ENCODE measurements at regions not wholly inside any gene's neighbourhood (a gene's known extent, or its start where the extent isn't known, plus 50 kb on each side); places are given as distances from the start of the nearest gene placed in this dataset.

DNA sequence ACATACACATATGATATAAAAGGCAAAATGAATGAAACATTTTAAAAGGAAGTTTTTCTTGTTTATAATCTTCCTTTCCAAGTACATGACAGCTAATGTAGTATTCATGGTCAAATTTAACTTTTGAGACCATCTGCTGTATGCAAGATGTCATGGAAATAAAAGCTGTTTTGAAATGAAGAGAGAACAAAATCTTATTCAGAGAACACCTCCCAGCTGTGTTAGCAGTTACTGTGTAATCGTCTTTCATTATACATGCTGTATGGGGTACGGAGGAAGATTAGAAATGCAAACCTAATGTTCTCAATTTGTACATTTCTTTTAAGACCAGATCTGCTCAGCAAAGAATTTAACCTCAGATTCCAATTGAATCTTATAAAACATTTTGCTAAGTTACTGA is 1182.3 kb downstream of the OTOL1 start:
- H3K4me3 ChIP-seq (ENCODE audit: low read length), result no peak overlapping the region
- intact Hi-C loops (cut with micrococcal nuclease), result no loop called here
- no peak overlapping the region for H3K27ac ChIP-seq (ENCODE audit: low read length)
- H3K27me3 ChIP-seq (ENCODE audit: low read length), result no peaks in the 10 kb centered on the region
- no peak overlapping the region for H3K4me2 ChIP-seq (ENCODE audit: low read length)
- H3K36me3 ChIP-seq (ENCODE audit: low read depth, low read length), result no peaks in the 10 kb centered on the region
- H3K79me2 ChIP-seq (ENCODE audit: low read length), result no peaks in the 10 kb centered on the region
- no peaks in the 10 kb centered on the region for H3F3A ChIP-seq (ENCODE audit: low read length, unreplicated experiment)
- H3K9ac ChIP-seq (ENCODE audit: low read length), result no peak overlapping the region
- H3K4me1 ChIP-seq (ENCODE audit: insufficient read depth, low read length), result no peaks in the 10 kb centered on the region
- H4K20me1 ChIP-seq (ENCODE audit: low read length), result no peaks in the 10 kb centered on the region
- DNase-seq (no peak), ATAC-seq (no peak)
- no peaks in the 10 kb centered on the region for H3K9me3 ChIP-seq (ENCODE audit: low read length)
- BruUV-seq (replicated peaks), result no TSS peak
- ChIA-PET CTCF (no interaction called here), POLR2A (ENCODE audit: unreplicated experiment) (no interaction called here)
- H2AFZ ChIP-seq (ENCODE audit: low read length), result no peak overlapping the region
- no peak for TF ChIP-seq EZH2 (IDR thresholded peaks at IDR 0.05; ENCODE audit: low read length, unreplicated experiment)
- TF ChIP-seq EZH2phosphoT487 (IDR thresholded peaks at IDR 0.05; ENCODE audit: borderline replicate concordance, low read length), result no peak
- TF ChIP-seq, protein P1, sequence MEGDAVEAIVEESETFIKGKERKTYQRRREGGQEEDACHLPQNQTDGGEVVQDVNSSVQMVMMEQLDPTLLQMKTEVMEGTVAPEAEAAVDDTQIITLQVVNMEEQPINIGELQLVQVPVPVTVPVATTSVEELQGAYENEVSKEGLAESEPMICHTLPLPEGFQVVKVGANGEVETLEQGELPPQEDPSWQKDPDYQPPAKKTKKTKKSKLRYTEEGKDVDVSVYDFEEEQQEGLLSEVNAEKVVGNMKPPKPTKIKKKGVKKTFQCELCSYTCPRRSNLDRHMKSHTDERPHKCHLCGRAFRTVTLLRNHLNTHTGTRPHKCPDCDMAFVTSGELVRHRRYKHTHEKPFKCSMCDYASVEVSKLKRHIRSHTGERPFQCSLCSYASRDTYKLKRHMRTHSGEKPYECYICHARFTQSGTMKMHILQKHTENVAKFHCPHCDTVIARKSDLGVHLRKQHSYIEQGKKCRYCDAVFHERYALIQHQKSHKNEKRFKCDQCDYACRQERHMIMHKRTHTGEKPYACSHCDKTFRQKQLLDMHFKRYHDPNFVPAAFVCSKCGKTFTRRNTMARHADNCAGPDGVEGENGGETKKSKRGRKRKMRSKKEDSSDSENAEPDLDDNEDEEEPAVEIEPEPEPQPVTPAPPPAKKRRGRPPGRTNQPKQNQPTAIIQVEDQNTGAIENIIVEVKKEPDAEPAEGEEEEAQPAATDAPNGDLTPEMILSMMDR (conservative IDR thresholded peaks at IDR 0.05; ENCODE audit: low read depth, low read length), result no peak
- no peaks in the 10 kb centered on the region for H3K9me2 ChIP-seq (replicated peaks; ENCODE audit: low read length)

DNA sequence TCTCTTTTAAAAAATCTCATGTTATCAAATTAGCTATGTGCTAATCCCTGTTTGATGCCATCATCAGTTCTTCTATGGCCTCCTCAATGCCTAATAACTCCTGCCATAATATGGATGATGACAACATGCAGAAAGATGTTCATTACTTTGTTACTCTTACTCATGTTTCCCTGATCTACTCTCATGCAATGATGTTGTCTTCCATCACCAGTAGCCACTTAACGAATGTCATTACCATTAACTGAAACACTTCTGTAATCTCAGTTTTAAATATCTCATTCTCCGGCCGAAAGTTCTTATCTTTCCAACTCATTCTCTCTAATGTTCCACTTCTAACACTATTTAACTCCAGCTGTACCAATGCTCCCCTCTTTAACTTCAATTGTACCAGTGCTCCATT is 1187.7 kb downstream of the OTOL1 start:
- no TSS peak for BruUV-seq (replicated peaks)
- intact Hi-C loops (cut with micrococcal nuclease), result no loop called here
- Histone ChIP-seq H3F3A (ENCODE audit: low read length, unreplicated experiment) (no peaks in the 10 kb centered on the region), H3K27me3 (ENCODE audit: low read length) (no peaks in the 10 kb centered on the region), H3K4me3 (ENCODE audit: low read length) (no peak overlapping the region), H3K9me2 (replicated peaks; ENCODE audit: low read length) (no peaks in the 10 kb centered on the region), H2AFZ (ENCODE audit: low read length) (no peak overlapping the region), H4K20me1 (ENCODE audit: low read length) (no peaks in the 10 kb centered on the region), H3K4me2 (ENCODE audit: low read length) (no peak overlapping the region), H3K36me3 (ENCODE audit: low read depth, low read length) (no peaks in the 10 kb centered on the region), H3K9me3 (ENCODE audit: low read length) (no peaks in the 10 kb centered on the region), H3K27ac (ENCODE audit: low read length) (no peak overlapping the region), H3K9ac (ENCODE audit: low read length) (no peak overlapping the region), H3K79me2 (ENCODE audit: low read length) (no peaks in the 10 kb centered on the region), H3K4me1 (ENCODE audit: insufficient read depth, low read length) (no peaks in the 10 kb centered on the region)
- ATAC-seq (no peak), DNase-seq (no peak)
- POLR2A ChIA-PET (ENCODE audit: unreplicated experiment), result no interaction called here
- no peak for TF ChIP-seq EZH2 (IDR thresholded peaks at IDR 0.05; ENCODE audit: low read length, unreplicated experiment)
- CTCF ChIA-PET, result no interaction called here

DNA sequence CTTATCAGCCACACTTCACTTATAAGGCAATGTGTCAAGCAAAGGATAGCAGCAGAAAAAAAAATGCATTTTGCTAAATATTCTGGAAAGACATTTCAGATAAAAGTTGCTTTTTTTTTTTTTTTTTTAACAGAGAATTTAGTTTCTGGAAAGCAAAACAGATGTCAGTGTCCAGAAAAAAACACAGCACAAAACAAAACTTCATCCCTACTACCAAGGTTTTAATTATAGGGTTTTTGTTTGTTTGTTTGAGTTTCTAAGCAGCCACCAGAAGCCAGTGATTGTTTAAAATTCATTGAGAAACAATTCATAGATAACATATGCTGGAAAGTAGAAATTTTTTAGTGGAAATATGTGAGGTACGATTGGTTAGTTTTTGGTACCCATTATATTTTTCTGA is 1202.7 kb downstream of the OTOL1 start:
- H3K27ac ChIP-seq (ENCODE audit: low read length), result no peak overlapping the region

More for the DNA sequence above, 1202.7 kb downstream of the OTOL1 start:
- intact Hi-C loops (cut with micrococcal nuclease), result no loop called here
- no peaks in the 10 kb centered on the region for H3K36me3 ChIP-seq (ENCODE audit: low read depth, low read length)
- no peaks in the 10 kb centered on the region for H3K9me3 ChIP-seq (ENCODE audit: low read length)
- TF ChIP-seq EZH2phosphoT487 (IDR thresholded peaks at IDR 0.05; ENCODE audit: borderline replicate concordance, low read length) (no peak), EZH2 (IDR thresholded peaks at IDR 0.05; ENCODE audit: low read length, unreplicated experiment) (no peak)
- TF ChIP-seq, protein P1 (conservative IDR thresholded peaks at IDR 0.05; ENCODE audit: low read depth, low read length), result no peak
- no peak overlapping the region for H3K4me2 ChIP-seq (ENCODE audit: low read length)
- ChIA-PET CTCF (no interaction called here), POLR2A (ENCODE audit: unreplicated experiment) (no interaction called here)
- DNase-seq, result no peak
- H3K4me1 ChIP-seq (ENCODE audit: insufficient read depth, low read length), result no peaks in the 10 kb centered on the region
- no peaks in the 10 kb centered on the region for H3F3A ChIP-seq (ENCODE audit: low read length, unreplicated experiment)
- no peak for ATAC-seq
- no peaks in the 10 kb centered on the region for H4K20me1 ChIP-seq (ENCODE audit: low read length)
- H3K79me2 ChIP-seq (ENCODE audit: low read length), result no peaks in the 10 kb centered on the region
- H3K4me3 ChIP-seq (ENCODE audit: low read length), result no peak overlapping the region
- no peaks in the 10 kb centered on the region for H3K27me3 ChIP-seq (ENCODE audit: low read length)
- no peak overlapping the region for H3K9ac ChIP-seq (ENCODE audit: low read length)
- no peak overlapping the region for H2AFZ ChIP-seq (ENCODE audit: low read length)
- BruUV-seq (replicated peaks), result no TSS peak
- H3K9me2 ChIP-seq (replicated peaks; ENCODE audit: low read length), result no peaks in the 10 kb centered on the region
